GM21717 (cell line): ENCODE measurements at regions not wholly inside any gene's neighbourhood (a gene's known extent, or its start where the extent isn't known, plus 50 kb on each side); places are given as distances from the start of the nearest gene placed in this dataset.

ENCODE experiments used
- ATAC-seq: cut with Tn5 transposase; IDR thresholded peaks from one replicate; pipeline ENCODE4 v1.9.1; 2021; ENCODE audit warnings: mild to moderate bottlenecking, moderate library complexity; ENCODE audit not compliant: unreplicated experiment

DNA sequence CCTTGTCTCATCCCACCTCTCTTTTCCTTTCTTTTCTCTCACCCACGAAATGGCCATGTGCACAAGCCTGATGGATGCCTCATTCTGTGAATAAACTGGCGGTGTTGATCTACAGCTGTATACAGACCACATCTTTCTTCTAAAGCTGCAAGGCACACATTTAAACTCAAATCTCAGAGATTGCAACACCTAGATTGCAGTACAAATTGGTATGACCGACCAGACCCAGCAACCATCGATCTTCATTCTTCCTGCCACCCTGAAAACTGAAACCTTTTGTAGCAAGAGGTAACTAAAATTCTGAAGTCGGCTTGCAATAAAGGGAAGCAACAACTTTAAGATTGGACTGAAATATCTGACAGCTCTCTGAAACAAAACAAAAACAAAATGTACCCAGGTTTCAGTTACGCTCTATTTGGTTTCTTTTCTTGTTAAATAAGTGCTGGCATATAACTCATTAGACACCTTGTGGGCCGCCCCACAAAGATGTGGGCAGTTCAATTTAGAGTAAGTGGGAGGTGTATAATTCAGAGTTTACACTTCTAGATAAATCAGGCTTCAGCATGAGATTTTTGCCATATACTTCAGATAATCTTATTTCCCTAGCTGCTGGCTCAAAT is 390.0 kb upstream of the NOVA1 start:
- ATAC-seq: no peak

DNA sequence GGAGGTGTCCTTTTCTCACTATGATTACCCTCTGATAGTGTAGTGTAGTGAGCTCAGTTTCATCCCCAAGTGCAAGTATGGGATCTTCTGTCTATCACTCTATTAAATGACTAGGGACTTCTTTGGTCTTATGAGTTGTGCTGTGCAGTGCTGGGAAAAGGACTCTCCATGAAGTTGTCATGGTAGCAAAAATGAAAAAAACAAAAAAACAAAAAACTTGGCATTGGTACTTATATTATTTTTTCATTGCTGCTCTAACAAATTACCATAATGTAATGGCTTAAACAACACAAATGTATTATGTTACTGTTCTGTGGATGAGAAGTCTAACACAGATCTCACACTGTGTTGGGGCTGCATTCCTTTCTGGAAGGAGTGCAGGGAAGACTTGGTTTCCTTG is 393.1 kb upstream of the NOVA1 start:
- ATAC-seq: no peak

DNA sequence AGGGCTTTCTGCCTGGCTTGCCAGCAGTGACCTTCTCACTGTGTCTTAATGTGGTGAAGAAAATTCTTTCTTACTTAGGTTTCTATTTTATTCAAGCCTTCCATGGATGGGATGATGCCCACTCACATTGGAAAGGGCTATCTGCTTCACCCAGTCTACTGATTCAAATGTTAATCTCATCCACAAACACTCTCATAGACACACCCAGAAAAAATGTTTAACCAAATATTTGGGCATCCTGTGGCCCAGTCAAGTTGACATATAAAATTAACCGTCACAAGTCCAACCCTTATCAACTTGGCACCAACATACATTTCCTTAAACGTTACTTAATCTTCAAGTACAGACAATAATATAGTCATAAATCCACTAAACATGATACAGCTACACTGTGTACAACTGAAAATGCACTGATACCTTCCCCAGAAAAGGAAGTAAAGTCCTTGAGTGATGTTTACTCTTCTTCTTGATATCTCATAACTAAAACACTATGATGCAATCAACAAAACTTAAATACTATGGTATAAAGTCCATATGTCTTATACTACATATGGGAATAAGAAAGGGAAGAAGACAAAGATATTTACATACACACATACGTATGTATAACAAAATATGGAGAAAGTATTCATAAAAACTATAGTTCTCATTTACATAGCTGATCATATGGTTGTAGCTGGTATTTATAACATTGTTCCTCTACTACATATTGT is 394.7 kb upstream of the NOVA1 start:
- ATAC-seq: no peak

DNA sequence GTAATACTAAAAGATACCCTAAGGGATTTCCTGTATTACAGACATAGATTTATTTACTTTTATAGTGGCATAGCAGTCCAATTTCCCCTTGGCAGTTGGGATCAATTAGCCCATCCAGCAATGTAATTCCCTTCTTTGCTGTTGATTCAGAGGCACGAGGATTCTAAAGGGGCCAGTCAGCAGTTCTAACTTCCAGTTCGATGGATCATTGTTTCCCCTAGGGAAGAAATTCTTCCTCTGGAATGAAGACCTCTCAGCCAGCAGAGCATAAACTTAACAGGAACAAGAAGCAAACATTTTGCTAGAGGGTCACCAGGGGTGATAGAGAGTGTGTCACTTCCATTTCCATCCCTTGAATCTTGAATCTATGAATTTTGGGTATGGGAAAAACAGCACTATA is 395.7 kb upstream of the NOVA1 start:
- ATAC-seq: no peak

DNA sequence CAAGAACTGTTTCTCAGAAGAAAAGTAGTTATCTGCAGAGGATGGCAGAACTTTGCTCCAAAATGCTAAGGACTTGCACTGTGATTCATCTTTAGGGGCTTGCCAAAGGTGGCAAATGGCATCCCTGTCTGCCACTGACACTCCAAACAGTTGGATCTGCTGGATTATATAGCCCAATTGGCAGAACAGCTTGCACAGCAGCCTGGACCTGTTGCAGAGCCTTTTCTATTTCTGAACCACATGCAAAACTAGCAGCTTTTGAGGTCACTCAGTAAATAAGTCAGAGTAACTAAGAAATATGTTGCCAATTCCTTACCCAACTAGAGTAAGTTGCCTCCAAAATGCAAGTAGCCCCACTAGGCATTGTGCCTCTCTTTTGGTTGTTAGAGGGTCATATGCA is 397.5 kb upstream of the NOVA1 start:
- no peak for ATAC-seq

DNA sequence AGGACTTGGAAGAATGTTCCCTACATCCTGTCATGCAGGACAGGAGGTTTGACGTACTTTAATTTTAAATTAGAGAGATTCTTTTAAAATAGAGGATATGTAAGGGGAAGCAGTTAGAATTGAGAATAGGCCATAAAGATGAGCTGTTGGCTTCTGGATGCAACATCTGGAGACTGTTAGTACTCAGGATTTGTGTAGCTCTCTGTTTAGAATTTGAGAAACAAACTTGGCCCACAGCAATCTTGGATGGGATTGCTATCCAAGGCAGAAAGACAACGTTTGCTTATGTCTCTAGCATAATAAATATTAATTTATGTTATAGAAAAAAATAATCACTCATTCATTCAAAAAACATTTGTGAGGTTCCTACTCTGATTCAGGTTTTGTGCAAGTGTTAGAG is 398.4 kb upstream of the NOVA1 start:
- ATAC-seq: no peak

DNA sequence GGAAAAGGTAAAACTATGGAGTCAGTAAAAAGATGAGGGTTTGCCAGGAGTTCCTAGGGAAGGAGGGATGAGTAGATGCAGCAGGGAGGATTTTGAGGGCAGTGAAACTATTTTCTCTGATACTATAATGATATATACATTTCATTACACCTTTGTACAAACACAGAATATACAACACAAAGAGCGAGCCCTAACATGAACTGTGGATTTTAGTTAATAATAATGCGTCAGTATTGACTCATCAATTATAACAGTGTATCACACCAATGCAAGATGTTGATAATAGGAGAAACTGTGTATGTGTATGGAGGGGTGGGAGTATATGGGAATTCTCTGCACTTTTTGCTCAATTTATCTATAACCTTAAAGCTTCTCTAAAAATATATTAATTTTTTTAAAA is 404.3 kb upstream of the NOVA1 start:
- ATAC-seq: no peak

DNA sequence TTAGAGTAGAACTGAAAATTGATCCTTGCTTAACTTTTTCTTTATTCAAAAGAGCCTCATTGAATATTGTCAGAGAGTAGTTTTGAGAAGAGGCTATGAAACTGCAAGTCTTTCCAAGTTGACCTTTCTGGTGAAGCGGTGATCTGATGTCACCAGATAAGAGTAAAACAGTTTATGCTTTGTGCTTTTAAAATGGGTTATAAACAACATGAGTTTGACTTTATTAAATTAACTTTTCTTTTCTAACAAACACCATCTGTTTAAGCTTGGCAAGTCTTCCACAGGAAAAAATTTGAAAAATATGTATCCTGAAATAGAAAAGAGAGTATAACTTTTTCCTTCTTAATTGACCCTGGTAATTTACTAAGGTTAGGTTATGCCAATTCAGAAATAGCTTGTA is 408.7 kb upstream of the NOVA1 start:
- no peak for ATAC-seq

DNA sequence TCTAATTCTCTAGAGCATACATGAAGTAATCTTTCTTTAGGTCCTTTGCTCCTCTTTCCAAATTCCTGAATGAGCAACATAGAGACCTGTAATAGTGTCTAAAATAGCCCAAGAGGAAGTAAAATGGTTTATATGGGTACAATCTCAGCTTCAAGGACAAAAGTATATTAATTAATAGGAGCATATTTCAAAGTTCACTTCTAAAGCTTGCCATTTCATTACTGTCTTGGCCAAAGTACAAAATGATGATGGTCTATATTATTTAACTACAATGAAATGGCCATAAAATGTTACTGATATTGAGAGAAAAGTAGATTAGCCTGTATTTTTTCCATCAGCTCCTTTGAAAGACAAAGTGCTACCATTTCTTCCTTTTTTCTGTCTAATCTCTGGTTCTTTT is 410.4 kb upstream of the NOVA1 start:
- no peak for ATAC-seq

DNA sequence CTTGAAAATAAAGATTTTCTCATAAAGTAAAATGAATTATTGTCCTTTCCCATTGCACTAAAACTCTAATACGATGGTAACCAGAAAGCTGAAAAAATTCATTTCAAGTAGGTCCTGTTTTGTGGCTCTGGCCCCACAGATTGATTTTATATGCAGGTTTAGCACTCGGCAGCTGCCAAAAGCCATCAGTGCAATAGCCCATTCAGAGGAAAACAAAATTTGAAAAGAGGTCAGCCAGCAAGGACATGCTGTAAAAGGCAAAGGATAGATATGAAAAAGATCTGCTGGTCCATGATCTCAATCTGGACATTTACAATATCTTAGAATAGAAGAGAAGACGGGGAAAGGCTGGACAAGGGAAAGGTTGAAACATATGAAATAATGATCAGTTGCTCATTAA is 414.8 kb upstream of the NOVA1 start:
- ATAC-seq: no peak

DNA sequence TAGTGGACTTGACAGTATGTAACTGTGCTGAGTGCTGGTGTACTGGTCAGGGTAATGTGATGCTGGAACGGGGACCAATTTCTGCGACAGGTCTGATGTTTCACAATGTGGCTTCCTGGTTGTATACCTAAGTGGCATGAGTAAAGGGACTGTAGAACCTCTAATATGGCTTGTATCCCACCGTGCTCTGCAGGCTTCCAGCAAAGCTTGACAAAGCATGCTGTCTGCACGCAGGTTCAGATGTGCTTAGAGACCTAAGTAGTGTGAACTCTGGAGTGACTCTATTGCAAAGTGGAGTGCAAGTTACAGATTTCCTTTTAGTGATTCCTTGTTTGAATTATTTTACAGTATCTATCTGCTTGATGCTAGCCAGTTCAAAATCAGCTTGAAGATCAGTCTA is 415.8 kb upstream of the NOVA1 start:
- no peak for ATAC-seq

DNA sequence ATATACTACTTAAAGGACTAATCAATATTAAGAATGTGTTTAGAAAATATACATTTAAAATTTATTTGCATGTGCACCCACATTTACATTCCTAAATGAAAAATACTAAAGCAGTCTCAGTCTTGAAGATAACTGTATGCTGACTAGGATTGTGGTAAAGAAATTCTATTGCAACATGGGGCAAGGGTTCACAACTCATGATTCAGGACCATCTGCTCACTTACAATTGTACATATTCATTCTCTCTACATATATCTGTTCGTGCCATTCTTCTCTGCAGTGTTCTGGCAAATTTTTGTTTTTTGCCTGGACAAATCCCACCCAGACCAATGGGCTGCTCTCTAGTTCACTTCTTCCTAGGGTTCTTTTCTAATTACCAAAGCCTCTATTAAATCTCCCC is 417.2 kb upstream of the NOVA1 start:
- ATAC-seq: no peak

DNA sequence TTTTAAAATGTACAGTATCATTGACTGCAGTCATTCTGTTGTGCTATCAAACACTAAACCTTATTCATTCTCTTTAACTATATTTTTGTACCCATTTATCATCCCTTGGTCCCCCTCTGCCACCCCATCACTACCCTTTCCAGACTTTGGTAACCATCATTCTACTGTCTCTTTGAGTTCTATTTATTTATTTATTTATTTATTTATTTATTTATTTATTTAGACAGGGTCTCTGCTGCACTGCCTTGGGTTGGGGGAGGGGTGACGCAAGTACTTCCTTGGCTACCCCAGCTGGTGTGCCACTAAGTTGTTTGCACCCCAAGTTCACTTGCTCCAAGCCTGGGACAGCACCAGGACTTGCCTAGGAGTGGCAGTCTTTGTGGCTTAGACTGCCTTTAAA is 427.8 kb upstream of the NOVA1 start:
- no peak for ATAC-seq

DNA sequence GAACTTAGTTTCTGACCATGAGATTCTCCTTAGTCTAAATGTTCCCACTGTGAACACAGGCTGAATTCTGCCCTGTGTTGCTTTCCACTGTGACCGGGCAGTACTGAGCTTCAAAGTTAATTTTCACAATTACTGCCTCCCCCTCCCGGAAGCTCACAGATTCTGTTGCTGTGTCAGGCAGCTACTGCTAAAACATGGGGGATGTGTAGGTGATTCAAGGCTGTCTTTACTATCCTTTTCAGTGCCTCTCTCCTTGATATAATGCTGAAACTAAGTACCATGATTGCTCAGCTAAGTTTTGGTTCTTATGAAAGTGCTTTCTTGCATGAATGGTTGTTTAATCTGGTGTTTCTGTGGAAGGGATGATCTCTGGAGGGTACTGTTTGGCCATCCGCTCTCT is 428.3 kb upstream of the NOVA1 start:
- no peak for ATAC-seq

DNA sequence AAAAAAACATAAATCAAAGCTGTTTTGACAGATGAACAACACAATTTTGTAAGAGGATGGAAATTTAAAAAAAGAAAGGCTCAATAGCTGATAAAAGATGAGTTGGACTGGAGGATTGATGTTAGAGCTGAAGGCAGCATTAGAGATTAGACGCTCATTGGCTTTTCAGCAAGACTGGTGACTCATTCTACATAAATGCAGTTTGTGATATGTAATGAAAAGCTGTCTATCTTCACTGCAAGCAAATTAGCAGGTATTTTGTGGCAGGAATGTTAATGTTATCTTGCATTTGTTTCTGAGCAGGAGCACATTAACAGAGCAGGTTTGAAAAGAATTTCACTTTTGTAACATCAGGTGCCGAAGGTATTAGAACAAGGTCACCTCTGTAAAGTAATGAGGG is 442.7 kb upstream of the NOVA1 start:
- no peak for ATAC-seq

DNA sequence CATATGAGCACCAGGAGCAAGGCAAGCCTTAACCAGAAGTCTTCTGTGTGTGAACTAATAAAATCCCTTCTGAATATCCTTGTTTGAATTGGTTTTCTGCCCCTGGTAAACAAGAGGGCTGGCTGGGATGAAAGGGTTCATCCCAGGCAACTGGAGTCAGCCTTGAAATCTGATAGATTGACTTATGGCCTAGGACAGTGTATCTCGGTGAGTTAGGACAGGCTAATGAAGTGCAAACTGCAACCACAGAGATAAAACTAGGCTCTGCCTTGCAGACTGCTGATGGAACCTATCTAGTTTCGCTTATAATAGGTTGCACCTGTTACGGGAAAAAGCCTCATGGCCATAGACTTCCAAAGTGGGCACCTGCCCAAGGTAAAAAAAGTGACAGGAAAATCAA is 451.9 kb upstream of the NOVA1 start:
- no peak for ATAC-seq

DNA sequence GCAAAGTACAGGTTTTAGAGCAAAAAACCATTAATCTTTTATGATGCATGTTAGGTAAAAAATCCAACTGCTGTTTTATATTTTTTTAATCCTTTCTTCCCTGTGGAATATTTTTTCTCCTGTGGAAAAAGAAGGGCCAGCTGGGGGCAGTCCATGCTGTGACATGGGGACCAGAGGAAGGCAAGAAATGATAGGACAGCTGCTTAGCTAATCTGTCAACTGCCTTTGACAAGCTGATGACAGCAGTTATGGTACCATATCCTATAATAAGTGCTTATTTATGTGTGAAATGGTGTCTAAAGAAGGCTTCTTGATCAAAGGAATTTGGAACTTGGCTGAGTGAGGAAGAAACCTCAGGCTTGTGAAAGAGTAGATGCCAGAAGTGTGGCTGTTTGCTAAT is 452.4 kb upstream of the NOVA1 start:
- no peak for ATAC-seq

DNA sequence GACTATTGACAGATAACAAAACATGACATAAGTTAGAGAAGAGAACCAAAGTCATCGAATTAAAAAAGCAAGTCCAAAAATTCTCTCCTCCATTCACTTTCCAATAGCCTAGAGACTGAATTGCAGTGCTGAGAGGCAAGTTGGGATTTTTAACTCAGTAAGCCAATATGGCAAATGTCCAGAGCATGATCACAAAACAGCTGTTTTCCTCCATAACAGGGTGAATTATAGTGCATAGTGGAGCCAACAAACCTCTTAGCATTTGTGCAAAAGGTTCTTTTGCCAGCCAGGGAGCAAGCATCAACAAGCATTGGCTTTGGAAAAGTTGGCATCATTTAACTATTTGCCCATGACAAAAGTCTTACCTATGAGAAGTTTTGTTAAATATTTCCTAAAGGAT is 458.8 kb upstream of the NOVA1 start:
- no peak for ATAC-seq

DNA sequence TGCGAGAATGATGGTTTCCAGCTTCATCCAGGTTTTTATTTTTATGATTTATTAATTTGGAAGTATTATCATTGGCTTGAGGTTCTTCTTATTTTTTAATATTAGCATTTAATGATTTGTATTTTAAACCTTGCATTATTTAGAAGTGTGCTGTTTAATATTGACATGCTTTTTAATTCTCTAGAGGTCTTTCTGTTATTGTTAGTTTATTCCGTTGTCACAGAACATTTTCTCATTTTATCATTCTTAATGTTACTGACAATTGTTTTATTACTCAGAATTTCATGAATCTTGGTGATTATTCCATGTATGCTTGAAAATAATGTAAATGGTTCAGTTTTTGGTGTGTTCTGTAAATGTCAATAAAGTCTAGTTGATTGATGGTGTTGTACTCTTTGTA is 463.5 kb upstream of the NOVA1 start:
- ATAC-seq: no peak

DNA sequence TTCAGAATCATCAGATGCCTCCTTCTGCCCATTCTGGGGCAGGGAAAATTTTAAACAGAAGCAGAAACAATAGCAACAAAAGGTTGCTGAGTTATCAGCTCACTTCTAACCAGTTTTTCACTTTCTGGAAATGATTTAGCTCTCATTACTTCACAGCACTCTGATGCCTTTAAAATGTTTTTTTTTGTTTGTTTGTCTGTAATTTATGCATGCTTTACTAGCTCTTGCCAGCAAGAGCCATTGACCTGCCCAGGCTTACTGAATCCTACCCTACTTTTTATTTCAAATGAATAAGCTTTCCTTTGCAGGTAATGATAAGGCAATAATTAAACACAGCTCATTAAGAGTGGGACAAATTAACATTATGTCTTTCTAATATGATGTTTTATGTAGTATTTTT is 466.1 kb upstream of the NOVA1 start:
- no peak for ATAC-seq

DNA sequence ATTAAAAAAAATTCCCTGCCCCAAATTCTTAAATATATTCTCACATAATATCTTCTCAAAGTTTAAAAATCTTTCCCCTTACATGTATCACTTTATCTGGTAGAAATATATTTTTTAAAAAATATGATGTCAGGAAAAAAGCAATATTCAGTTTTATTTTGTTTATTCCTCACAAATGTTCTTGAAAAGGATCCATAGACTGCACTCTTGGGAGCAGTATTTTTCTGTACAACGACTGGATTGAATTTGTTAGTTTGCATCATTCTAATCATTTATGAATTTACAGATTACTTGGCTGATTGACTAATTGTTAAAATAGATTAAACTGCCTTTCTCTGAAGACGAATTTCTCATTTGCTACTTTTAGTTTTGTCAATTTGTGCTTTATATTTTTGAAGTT is 468.1 kb upstream of the NOVA1 start:
- ATAC-seq: no peak

DNA sequence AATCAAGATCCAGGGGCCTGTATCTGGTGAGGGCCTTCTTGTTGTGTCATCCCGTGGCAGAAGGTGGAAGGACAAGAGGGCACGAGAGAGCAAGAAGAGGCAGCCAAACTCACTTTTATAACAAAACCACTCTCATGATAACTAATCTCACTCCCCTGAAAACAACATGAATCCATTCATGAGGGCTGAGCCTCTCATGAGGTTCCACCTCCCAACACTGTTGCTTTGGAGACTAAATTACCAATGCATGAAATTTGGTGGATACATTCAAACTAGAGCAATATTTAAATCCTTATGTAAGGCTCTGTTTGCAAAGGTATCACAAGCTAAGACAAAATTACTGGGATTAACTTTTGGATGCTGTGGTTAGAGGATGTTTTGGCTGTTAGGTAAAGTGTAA is 470.1 kb upstream of the NOVA1 start:
- ATAC-seq: no peak

DNA sequence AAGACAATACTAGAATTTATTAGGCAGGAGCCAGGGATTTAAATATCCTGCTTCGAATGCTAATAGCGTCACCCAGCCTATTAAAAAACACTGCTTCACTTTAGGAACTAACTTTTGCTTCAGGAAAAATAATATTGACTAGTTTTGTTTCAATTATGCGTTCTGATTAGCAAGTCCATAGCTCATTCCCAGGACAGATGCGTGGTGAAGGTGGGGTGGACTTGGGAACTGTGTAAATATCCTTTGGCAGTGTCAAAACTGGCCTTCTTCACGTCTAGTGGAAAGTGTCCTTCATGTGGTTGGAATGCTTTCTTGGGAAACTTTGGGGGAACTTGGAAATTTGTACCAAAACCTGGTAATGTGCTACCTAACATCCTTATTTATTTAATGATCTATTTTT is 474.8 kb upstream of the NOVA1 start:
- no peak for ATAC-seq
